ENCODE measurements at regions not wholly inside any gene's neighbourhood (a gene's known extent, or its start where the extent isn't known, plus 50 kb on each side); places are given as distances from the start of the nearest gene placed in this dataset.

GRCh38 chr12:126228936-126229335, 1163.7 kb downstream of the AACS start:
- Histone ChIP-seq H3K4me2 (ENCODE audit: low read length) (no peak overlapping the region), H3K79me2 (ENCODE audit: insufficient read depth, low read length) (no peaks in the 10 kb centered on the region), H3K27ac (ENCODE audit: low read depth, low read length, poor library complexity, severe bottlenecking) (no peak overlapping the region), H3K9me3 (ENCODE audit: low read length) (no peaks in the 10 kb centered on the region), H3K4me1 (ENCODE audit: insufficient read depth, low read length, severe bottlenecking) (no peaks in the 10 kb centered on the region), H3K27me3 (ENCODE audit: insufficient read depth, low read length) (no peaks in the 10 kb centered on the region), H3K9me2 (ENCODE audit: low read depth, low read length) (no peaks in the 10 kb centered on the region; the same call in 1 of the 2 replicates), H2AFZ (ENCODE audit: low read length) (no peak overlapping the region), H4K20me1 (ENCODE audit: insufficient read depth, low read length) (no peaks in the 10 kb centered on the region), H3K36me3 (ENCODE audit: insufficient read depth, low read length) (no peaks in the 10 kb centered on the region), H3K4me3 (ENCODE audit: low read depth, low read length, poor library complexity, severe bottlenecking) (no peak overlapping the region), H3K9ac (ENCODE audit: low read length) (no peak overlapping the region), H3F3A (ENCODE audit: insufficient read depth, low read length) (no peaks in the 10 kb centered on the region)
- TF ChIP-seq CTCF (IDR thresholded peaks at IDR 0.05; ENCODE audit: low read length): no peak
- no peak for TF ChIP-seq EZH2 (IDR thresholded peaks at IDR 0.05; ENCODE audit: borderline replicate concordance, low read length)

- H2AFZ ChIP-seq (ENCODE audit: low read length): no peak overlapping the region
- H3K79me2 ChIP-seq (ENCODE audit: insufficient read depth, low read length): no peaks in the 10 kb centered on the region
- no peak overlapping the region for H3K4me2 ChIP-seq (ENCODE audit: low read length)
- H3K4me3 ChIP-seq (ENCODE audit: low read depth, low read length, poor library complexity, severe bottlenecking): no peak overlapping the region
- no peaks in the 10 kb centered on the region; the same call in 1 of the 2 replicates for H3K9me2 ChIP-seq (ENCODE audit: low read depth, low read length)
- H3K27me3 ChIP-seq (ENCODE audit: insufficient read depth, low read length): no peaks in the 10 kb centered on the region
- no peaks in the 10 kb centered on the region for H3K9me3 ChIP-seq (ENCODE audit: low read length)
- no peaks in the 10 kb centered on the region for H4K20me1 ChIP-seq (ENCODE audit: insufficient read depth, low read length)
- H3K27ac ChIP-seq (ENCODE audit: low read depth, low read length, poor library complexity, severe bottlenecking): no peak overlapping the region
- no peaks in the 10 kb centered on the region for H3K36me3 ChIP-seq (ENCODE audit: insufficient read depth, low read length)
- TF ChIP-seq CTCF (IDR thresholded peaks at IDR 0.05; ENCODE audit: low read length): no peak
- TF ChIP-seq EZH2 (IDR thresholded peaks at IDR 0.05; ENCODE audit: borderline replicate concordance, low read length): no peak
- no peaks in the 10 kb centered on the region for H3K4me1 ChIP-seq (ENCODE audit: insufficient read depth, low read length, severe bottlenecking)
- H3K9ac ChIP-seq (ENCODE audit: low read length): no peak overlapping the region
- H3F3A ChIP-seq (ENCODE audit: insufficient read depth, low read length): no peaks in the 10 kb centered on the region
These were observed 1167.5 kb downstream of the AACS start for GRCh38 chr12:126232711-126233110.

DNA sequence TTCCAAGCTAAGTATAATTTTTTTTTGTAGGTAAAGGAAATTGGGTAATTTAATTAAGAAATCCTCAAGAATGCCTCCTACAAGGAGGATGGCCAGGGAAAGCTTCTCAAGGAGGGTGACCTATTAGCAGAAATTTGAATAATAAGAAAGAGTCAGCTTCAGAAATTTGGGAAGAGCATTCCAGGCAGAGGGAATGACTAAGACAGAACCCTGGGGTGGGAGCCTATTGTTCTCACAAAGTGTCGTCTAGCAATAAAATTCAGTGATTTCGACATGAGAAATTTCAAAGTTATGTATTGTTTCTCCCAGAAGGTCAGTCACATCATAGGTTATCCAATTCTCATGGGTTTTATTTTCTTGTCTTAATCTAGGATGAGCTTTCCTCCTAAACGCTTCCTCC, 1168.4 kb downstream of the AACS start:
- no peaks in the 10 kb centered on the region for H4K20me1 ChIP-seq (ENCODE audit: insufficient read depth, low read length)
- H3K4me1 ChIP-seq (ENCODE audit: insufficient read depth, low read length, severe bottlenecking): no peaks in the 10 kb centered on the region
- H3F3A ChIP-seq (ENCODE audit: insufficient read depth, low read length): no peaks in the 10 kb centered on the region
- H3K27ac ChIP-seq (ENCODE audit: low read depth, low read length, poor library complexity, severe bottlenecking): no peak overlapping the region
- H3K79me2 ChIP-seq (ENCODE audit: insufficient read depth, low read length): no peaks in the 10 kb centered on the region
- no peak overlapping the region for H3K4me3 ChIP-seq (ENCODE audit: low read depth, low read length, poor library complexity, severe bottlenecking)
- no peaks in the 10 kb centered on the region for H3K36me3 ChIP-seq (ENCODE audit: insufficient read depth, low read length)
- H3K9me3 ChIP-seq (ENCODE audit: low read length): no peaks in the 10 kb centered on the region
- no peak overlapping the region for H3K9ac ChIP-seq (ENCODE audit: low read length)
- no peaks in the 10 kb centered on the region; the same call in 1 of the 2 replicates for H3K9me2 ChIP-seq (ENCODE audit: low read depth, low read length)
- TF ChIP-seq CTCF (IDR thresholded peaks at IDR 0.05; ENCODE audit: low read length) (no peak), EZH2 (IDR thresholded peaks at IDR 0.05; ENCODE audit: borderline replicate concordance, low read length) (no peak)
- no peaks in the 10 kb centered on the region for H3K27me3 ChIP-seq (ENCODE audit: insufficient read depth, low read length)
- no peak overlapping the region for H3K4me2 ChIP-seq (ENCODE audit: low read length)
- no peak overlapping the region for H2AFZ ChIP-seq (ENCODE audit: low read length)
